GM12878 (cell line): ENCODE measurements at regions not wholly inside any gene's neighbourhood (a gene's known extent, or its start where the extent isn't known, plus 50 kb on each side); places are given as distances from the start of the nearest gene placed in this dataset.

Source experiments
- ATAC-seq: fragments of 200-7000 bp; cut with Tn5 transposase; 3 replicates; pipeline ENCODE4 v1.9.1; 2020; ENCODE audit warnings: mild to moderate bottlenecking, moderate library complexity
- BruUV-seq: library from RNA; stranded (reverse); fragments of 400-500 nt; replicated peaks from 2 replicates; lab custom pipeline; 2021; lab: Mats Ljungman, UMichigan
- CTCF ChIA-PET: fragments of 300-600 bp; sonication (Branson Sonifier 250); formaldehyde crosslinking; extraction: SDS; loops from one replicate; lab custom pipeline; 2021; ENCODE audit warnings: inconsistent platforms; lab: Yijun Ruan, JAX
- POLR2A ChIA-PET: fragments of 350-600 bp; formaldehyde crosslinking; extraction: SDS; loops from one replicate; lab custom pipeline; 2021; ENCODE audit warnings: inconsistent platforms; lab: Charles Lee
- RAD21 ChIA-PET: fragments of 300-600 bp; sonication (Branson Sonifier 250); formaldehyde crosslinking; loops from one replicate; lab custom pipeline; 2023; ENCODE audit warnings: antibody characterized with exemption; ENCODE audit not compliant: unreplicated experiment; lab: Charles Lee
- SMC1A ChIA-PET: fragments of 300-600 bp; sonication (Branson Sonifier 250); formaldehyde crosslinking; loops from one replicate; lab custom pipeline; 2023; ENCODE audit not compliant: unreplicated experiment, uncharacterized antibody; lab: Charles Lee
- DNase-seq: peaks from one replicate; pipeline ENCODE4 v3.0.0-alpha.2; 2011; ENCODE audit warnings: low read depth, low spot score
- FAIRE-seq: peaks from 3 replicates; lab custom pipeline; 2011; peaks lifted over from hg19 to GRCh38; lab: Jason Lieb, UNC
- H2AFZ ChIP-seq: 2 replicates; pipeline ENCODE4 v1.6.0; 2011; ENCODE audit warnings: low read depth, low read length, control low read depth; ENCODE audit not compliant: control insufficient read depth
- H3K27ac ChIP-seq: 2 replicates; pipeline ENCODE4 v1.5.1; 2011; ENCODE audit warnings: control low read depth; ENCODE audit not compliant: control insufficient read depth, insufficient read depth
- H3K27me3 ChIP-seq, 2 experiments: replicated peaks in 1 of 2; 2 replicates each; pipeline versions ENCODE4 v1.6.0 to v1.6.1; 2011; ENCODE audit warnings: low read length in 1 of 2; ENCODE audit not compliant: control insufficient read depth in 2 of 2, insufficient read depth in 2 of 2
- H3K36me3 ChIP-seq, 2 experiments: 2 replicates each; pipeline ENCODE4 v1.5.1; 2011; ENCODE audit warnings: low read length in 1 of 2; ENCODE audit not compliant: control insufficient read depth in 2 of 2, insufficient read depth in 2 of 2
- H3K4me1 ChIP-seq: 2 replicates; pipeline ENCODE4 v1.6.1; 2011; ENCODE audit warnings: mild to moderate bottlenecking, low read length, moderate library complexity, mixed read lengths; ENCODE audit not compliant: control insufficient read depth, insufficient read depth
- H3K4me2 ChIP-seq: 2 replicates; pipeline ENCODE4 v1.6.0; 2011; ENCODE audit warnings: control low read depth; ENCODE audit not compliant: control insufficient read depth, insufficient read depth
- H3K4me3 ChIP-seq: fragments of 200-600 bp; sonication (generic); 2 replicates; pipeline ENCODE4 v1.5.1; 2016
- H3K79me2 ChIP-seq: 2 replicates; pipeline ENCODE4 v1.6.0; 2011; ENCODE audit warnings: low read length; ENCODE audit not compliant: control insufficient read depth, insufficient read depth
- H3K9ac ChIP-seq: 2 replicates; pipeline ENCODE4 v1.8.0; 2011; ENCODE audit warnings: low read length, control low read depth, mixed read lengths; ENCODE audit not compliant: control insufficient read depth, insufficient read depth
- H3K9me3 ChIP-seq: replicated peaks from 3 replicates; pipeline ENCODE4 v1.5.1; 2011; ENCODE audit warnings: mild to moderate bottlenecking, low read length; ENCODE audit not compliant: control insufficient read depth, insufficient read depth
- H4K20me1 ChIP-seq: 2 replicates; pipeline ENCODE4 v1.6.0; 2011; ENCODE audit not compliant: control insufficient read depth, insufficient read depth
- BACH1 ChIP-seq: fragments of 450-650 bp; IDR thresholded peaks from 2 replicates; pipeline ENCODE4 v1.6.1; 2017; ENCODE audit warnings: mild to moderate bottlenecking, borderline replicate concordance
- BMI1 ChIP-seq: fragments of 450-650 bp; IDR thresholded peaks from 2 replicates; pipeline ENCODE4 v1.6.1; 2016; ENCODE audit warnings: mild to moderate bottlenecking, moderate library complexity, borderline replicate concordance
- CREB1 ChIP-seq: IDR thresholded peaks from 2 replicates; pipeline ENCODE4 v1.6.1; 2012; ENCODE audit warnings: low read depth, mild to moderate bottlenecking, inconsistent platforms
- MTA2 ChIP-seq: fragments of 450-650 bp; IDR thresholded peaks from 2 replicates; pipeline ENCODE4 v1.6.1; 2016; ENCODE audit warnings: low read depth, mild to moderate bottlenecking, moderate library complexity
- ZSCAN29 ChIP-seq: fragments of 450-650 bp; IDR thresholded peaks from 2 replicates; pipeline ENCODE4 v1.6.1; 2017; ENCODE audit warnings: mild to moderate bottlenecking, moderate library complexity
- WGBS: methylation state at CpG from one replicate; pipeline ENCODE4 v1.1.6; 2016; ENCODE audit warnings: low lambda C conversion rate; ENCODE audit not compliant: insufficient replicate concordance, insufficient coverage; ENCODE audit errors: missing lambda C conversion rate; 5-methylcytosine and 5-hydroxymethylcytosine counted together
- in situ Hi-C: fragments of 300-500 bp; cut with MboI; formaldehyde crosslinking; loops from 9 replicates; pipeline ENCODE4 v1.14.3; 2018; ENCODE audit warnings: mixed read lengths
- intact Hi-C: fragments of 100-400 bp; cut with micrococcal nuclease; formaldehyde crosslinking; loops from one replicate; pipeline ENCODE4 v1.14.2; 2022; ENCODE audit not compliant: unreplicated experiment
- TF ChIP-seq, protein P1 (sequence below): IDR thresholded peaks from 2 replicates; pipeline ENCODE4 v1.6.1; 2012; ENCODE audit warnings: improper control_type of control experiment, low read depth, low read length; ENCODE audit not compliant: insufficient replicate concordance
- TF ChIP-seq, protein P2 (sequence below): fragments of 450-650 bp; IDR thresholded peaks from 2 replicates; pipeline ENCODE4 v1.6.1; 2016; ENCODE audit warnings: mild to moderate bottlenecking

DNA sequence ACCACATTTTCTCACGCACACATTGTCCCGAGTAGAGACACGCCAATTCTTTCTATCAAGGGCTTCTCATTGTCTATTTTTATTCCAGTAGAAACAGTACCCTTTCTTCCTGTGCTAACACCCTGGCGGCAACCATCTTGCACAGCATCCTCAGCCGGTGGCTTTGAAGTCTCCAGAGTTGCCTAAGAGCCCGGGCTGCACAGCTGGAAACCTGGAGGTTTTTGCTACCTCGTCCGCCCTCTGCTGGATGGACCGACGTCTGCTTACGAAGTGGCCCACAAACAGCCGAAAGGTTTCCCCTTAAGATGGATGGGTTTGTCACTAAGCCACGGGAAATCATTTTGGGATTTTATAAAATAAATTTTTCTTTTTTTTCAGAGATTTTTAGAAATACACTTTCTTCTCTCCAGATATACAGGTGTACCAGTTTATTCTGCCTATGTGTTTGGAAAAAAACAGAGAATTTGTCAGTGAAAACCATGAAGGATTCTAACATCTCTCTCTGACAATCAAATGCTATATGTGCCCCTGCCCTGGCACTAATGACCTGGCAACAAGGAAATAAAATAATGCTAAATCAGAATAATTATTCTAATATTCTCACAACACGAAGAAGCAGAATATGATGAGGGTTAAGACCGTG, 81.8 kb upstream of the FAM204A start (continued):
- TF ChIP-seq, protein P1, sequence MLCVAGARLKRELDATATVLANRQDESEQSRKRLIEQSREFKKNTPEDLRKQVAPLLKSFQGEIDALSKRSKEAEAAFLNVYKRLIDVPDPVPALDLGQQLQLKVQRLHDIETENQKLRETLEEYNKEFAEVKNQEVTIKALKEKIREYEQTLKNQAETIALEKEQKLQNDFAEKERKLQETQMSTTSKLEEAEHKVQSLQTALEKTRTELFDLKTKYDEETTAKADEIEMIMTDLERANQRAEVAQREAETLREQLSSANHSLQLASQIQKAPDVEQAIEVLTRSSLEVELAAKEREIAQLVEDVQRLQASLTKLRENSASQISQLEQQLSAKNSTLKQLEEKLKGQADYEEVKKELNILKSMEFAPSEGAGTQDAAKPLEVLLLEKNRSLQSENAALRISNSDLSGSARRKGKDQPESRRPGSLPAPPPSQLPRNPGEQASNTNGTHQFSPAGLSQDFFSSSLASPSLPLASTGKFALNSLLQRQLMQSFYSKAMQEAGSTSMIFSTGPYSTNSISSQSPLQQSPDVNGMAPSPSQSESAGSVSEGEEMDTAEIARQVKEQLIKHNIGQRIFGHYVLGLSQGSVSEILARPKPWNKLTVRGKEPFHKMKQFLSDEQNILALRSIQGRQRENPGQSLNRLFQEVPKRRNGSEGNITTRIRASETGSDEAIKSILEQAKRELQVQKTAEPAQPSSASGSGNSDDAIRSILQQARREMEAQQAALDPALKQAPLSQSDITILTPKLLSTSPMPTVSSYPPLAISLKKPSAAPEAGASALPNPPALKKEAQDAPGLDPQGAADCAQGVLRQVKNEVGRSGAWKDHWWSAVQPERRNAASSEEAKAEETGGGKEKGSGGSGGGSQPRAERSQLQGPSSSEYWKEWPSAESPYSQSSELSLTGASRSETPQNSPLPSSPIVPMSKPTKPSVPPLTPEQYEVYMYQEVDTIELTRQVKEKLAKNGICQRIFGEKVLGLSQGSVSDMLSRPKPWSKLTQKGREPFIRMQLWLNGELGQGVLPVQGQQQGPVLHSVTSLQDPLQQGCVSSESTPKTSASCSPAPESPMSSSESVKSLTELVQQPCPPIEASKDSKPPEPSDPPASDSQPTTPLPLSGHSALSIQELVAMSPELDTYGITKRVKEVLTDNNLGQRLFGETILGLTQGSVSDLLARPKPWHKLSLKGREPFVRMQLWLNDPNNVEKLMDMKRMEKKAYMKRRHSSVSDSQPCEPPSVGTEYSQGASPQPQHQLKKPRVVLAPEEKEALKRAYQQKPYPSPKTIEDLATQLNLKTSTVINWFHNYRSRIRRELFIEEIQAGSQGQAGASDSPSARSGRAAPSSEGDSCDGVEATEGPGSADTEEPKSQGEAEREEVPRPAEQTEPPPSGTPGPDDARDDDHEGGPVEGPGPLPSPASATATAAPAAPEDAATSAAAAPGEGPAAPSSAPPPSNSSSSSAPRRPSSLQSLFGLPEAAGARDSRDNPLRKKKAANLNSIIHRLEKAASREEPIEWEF, result no peak

DNA sequence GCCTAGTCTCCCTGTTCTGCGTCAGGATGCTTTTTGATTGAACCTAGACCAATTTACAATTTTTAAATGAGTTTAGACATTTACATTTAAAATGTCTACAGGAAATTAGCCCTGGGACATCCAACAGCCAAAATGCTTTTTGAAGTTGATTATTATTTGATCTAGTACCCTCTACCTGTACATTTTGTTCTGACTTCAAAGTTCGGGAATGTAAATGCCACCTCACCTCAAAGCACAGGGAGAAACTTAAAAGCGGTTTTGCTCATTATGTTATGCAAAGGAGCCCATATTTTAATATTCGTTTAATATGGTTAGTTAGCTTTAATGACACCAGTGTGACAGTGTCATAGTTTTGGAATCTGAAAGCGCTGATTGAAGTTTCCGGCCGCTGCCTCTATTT, 80.1 kb upstream of the FAM204A start:
- WGBS, result 42% methylated on average over 7 of the region's 7 CpGs
- ATAC-seq (no peak), FAIRE-seq (no peak), DNase-seq (no peak)
- ChIA-PET CTCF (interaction anchor here (0.9 to 1.1 kb wide), 2 partner anchors 16 to 925 kb away, joined by 3 read pairs; no protein-coding TSS in a partner anchor), RAD21 (interaction anchor here (1.4 to 1.5 kb wide), 2 partner anchors 38 to 925 kb away, joined by 3 to 4 read pairs; no protein-coding TSS in a partner anchor), POLR2A (no interaction called here), SMC1A (interaction anchor here (1.1 to 3.7 kb wide), 3 partner anchors 10 to 925 kb away, joined by 3 to 14 read pairs (median 6); no protein-coding TSS in a partner anchor)
- Histone ChIP-seq H4K20me1 (no peaks in the 10 kb centered on the region), H3K4me2 (no peak overlapping the region), H2AFZ (no peak overlapping the region), H3K36me3 (no peaks in the 10 kb centered on the region), H3K4me3 (no peak overlapping the region), H3K9me3 (no peaks in the 10 kb centered on the region), H3K79me2 (no peaks in the 10 kb centered on the region), H3K27ac (no peak overlapping the region), H3K9ac (no peak overlapping the region), H3K27me3 (no peaks in the 10 kb centered on the region), H3K4me1 (no peaks in the 10 kb centered on the region)
- TF ChIP-seq ZSCAN29 (no peak), CREB1 (no peak), BMI1 (no peak), MTA2 (no peak), BACH1 (no peak)
- TF ChIP-seq, protein P2, sequence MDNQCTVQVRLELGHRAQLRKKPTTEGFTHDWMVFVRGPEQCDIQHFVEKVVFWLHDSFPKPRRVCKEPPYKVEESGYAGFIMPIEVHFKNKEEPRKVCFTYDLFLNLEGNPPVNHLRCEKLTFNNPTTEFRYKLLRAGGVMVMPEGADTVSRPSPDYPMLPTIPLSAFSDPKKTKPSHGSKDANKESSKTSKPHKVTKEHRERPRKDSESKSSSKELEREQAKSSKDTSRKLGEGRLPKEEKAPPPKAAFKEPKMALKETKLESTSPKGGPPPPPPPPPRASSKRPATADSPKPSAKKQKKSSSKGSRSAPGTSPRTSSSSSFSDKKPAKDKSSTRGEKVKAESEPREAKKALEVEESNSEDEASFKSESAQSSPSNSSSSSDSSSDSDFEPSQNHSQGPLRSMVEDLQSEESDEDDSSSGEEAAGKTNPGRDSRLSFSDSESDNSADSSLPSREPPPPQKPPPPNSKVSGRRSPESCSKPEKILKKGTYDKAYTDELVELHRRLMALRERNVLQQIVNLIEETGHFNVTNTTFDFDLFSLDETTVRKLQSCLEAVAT, result no peak
- TF ChIP-seq, protein P1, result no peak
- in situ Hi-C loops (no loop called here), intact Hi-C loops (loop anchor here (10.0 kb wide), 2 partner anchors 157 to 927 kb away; no protein-coding TSS in a partner anchor)
- no TSS peak for BruUV-seq
